ENCODE measurements at regions not wholly inside any gene's neighbourhood (a gene's known extent, or its start where the extent isn't known, plus 50 kb on each side); places are given as distances from the start of the nearest gene placed in this dataset.

- Mint-ChIP-seq H3K36me3 (ENCODE audit: low read depth) (no peaks in the 10 kb centered on the region), H3K27me3 (ENCODE audit: low read depth, poor library complexity) (peaks cover 3% of the 10 kb centered on the region), H3K4me3 (no peak overlapping the region), H3K9me3 (no peaks in the 10 kb centered on the region), H3K27ac (no peak overlapping the region), H3K4me1 (no peaks in the 10 kb centered on the region)
- TF ChIP-seq, protein P1, sequence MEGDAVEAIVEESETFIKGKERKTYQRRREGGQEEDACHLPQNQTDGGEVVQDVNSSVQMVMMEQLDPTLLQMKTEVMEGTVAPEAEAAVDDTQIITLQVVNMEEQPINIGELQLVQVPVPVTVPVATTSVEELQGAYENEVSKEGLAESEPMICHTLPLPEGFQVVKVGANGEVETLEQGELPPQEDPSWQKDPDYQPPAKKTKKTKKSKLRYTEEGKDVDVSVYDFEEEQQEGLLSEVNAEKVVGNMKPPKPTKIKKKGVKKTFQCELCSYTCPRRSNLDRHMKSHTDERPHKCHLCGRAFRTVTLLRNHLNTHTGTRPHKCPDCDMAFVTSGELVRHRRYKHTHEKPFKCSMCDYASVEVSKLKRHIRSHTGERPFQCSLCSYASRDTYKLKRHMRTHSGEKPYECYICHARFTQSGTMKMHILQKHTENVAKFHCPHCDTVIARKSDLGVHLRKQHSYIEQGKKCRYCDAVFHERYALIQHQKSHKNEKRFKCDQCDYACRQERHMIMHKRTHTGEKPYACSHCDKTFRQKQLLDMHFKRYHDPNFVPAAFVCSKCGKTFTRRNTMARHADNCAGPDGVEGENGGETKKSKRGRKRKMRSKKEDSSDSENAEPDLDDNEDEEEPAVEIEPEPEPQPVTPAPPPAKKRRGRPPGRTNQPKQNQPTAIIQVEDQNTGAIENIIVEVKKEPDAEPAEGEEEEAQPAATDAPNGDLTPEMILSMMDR (IDR thresholded peaks at IDR 0.05), result no peak
- no peak for DNase-seq
Observed at GRCh38 chr4:164617911-164618310, 136.0 kb upstream of the SMIM31 start.

- H3K27me3 Mint-ChIP-seq (ENCODE audit: low read depth, poor library complexity), result peaks cover 3% of the 10 kb centered on the region
- no peaks in the 10 kb centered on the region for H3K36me3 Mint-ChIP-seq (ENCODE audit: low read depth)
- TF ChIP-seq, protein P1 (IDR thresholded peaks at IDR 0.05), result no peak
- H3K27ac Mint-ChIP-seq, result no peak overlapping the region
- peaks cover 12% of the 10 kb centered on the region for H3K9me3 Mint-ChIP-seq
- no peaks in the 10 kb centered on the region for H3K4me1 Mint-ChIP-seq
- H3K4me3 Mint-ChIP-seq, result no peak overlapping the region
- no peak for DNase-seq
Observed at GRCh38 chr4:164621886-164622521, 131.9 kb upstream of the SMIM31 start.

DNA sequence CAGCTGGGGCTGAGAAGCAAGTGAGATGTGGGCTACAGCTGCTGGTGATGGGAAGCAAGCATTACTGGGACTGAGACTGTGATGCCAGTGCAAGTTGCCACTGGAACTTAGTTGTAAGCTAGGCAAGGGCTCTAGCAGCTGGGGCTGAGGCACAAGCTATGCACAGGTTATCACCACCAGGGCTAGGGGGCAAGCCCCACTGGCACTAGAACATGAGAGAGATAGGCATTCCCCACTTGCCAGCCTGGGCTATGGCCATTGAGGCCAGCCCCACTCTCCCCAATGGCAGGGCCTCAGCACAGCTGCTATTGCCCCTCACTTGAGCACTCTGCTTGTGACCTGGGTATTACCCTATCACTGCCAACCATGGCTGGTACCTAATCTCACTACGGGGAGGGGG is 130.8 kb upstream of the SMIM31 start:
- H3K36me3 Mint-ChIP-seq (ENCODE audit: low read depth), result no peaks in the 10 kb centered on the region
- TF ChIP-seq, protein P1 (IDR thresholded peaks at IDR 0.05), result no peak
- H3K4me1 Mint-ChIP-seq, result no peaks in the 10 kb centered on the region
- H3K9me3 Mint-ChIP-seq, result peaks cover 12% of the 10 kb centered on the region
- no peak overlapping the region for H3K4me3 Mint-ChIP-seq
- no peak for DNase-seq
- H3K27ac Mint-ChIP-seq, result no peak overlapping the region
- peaks cover 3% of the 10 kb centered on the region for H3K27me3 Mint-ChIP-seq (ENCODE audit: low read depth, poor library complexity)

DNA sequence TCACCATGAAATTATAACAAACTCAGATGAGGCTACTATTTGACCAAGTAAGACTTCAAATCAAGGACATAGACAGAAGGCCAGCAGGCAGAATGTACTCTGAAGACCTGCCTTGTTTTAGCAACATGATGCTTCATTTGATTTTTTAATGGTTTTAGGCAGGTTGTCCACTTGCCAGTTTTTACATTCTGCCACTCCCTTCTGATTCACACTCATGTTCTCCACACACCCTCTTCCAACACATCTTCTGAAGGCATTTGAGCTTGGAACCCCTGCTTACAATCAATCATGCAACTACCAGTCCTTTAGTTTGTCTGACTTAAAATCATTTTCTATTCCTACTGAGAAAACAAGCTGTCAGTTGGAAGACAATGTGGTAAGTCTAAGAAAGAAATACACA is 114.9 kb upstream of the SMIM31 start:
- DNase-seq, result no peak
- TF ChIP-seq, protein P1 (IDR thresholded peaks at IDR 0.05), result no peak
- H3K27ac Mint-ChIP-seq, result no peak overlapping the region
- H3K36me3 Mint-ChIP-seq (ENCODE audit: low read depth), result no peaks in the 10 kb centered on the region
- no peak overlapping the region for H3K4me3 Mint-ChIP-seq
- no peaks in the 10 kb centered on the region for H3K27me3 Mint-ChIP-seq (ENCODE audit: low read depth, poor library complexity)
- H3K9me3 Mint-ChIP-seq, result peaks cover 7% of the 10 kb centered on the region
- no peaks in the 10 kb centered on the region for H3K4me1 Mint-ChIP-seq

DNA sequence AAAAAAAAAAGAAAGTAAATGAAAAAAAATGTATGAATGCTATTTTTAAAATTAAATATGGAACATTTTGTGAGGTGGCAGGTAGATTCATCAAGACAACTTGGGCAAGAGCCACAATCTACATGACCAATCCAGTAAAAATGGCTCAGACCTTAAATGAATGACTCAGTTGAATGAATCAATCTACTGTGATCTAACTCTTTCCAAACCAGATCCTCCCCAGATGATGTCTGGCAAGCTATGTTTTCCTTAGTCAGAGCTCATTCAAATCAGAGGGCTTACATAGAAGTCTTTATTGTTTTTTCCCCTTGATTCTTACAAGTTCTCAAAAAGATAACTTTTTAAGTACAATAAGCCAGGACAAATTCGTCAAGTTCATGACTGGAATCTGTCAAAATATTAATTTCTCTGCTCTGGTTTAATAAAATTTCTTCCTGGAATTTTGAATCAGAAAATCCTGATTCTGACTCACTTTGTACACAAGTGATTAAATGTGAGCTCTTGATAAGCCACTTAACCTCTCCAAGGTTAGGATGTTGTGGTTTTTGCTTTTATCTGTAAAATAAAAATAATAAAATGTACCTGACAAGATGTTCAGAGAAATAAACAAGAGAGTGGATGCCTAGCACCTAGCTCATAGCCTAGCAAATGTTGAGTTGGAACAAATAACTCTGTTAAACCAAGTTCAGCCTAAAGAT is 105.6 kb upstream of the SMIM31 start:
- Mint-ChIP-seq H3K27ac (no peak overlapping the region), H3K9me3 (peaks cover 6% of the 10 kb centered on the region), H3K36me3 (ENCODE audit: low read depth) (no peaks in the 10 kb centered on the region), H3K27me3 (ENCODE audit: low read depth, poor library complexity) (peaks cover 7% of the 10 kb centered on the region), H3K4me3 (no peak overlapping the region), H3K4me1 (no peaks in the 10 kb centered on the region)
- no peak for DNase-seq
- TF ChIP-seq, protein P1 (IDR thresholded peaks at IDR 0.05), result no peak

- H3K36me3 Mint-ChIP-seq (ENCODE audit: low read depth), result no peaks in the 10 kb centered on the region
- no peak overlapping the region for H3K4me3 Mint-ChIP-seq
- H3K27ac Mint-ChIP-seq, result no peak overlapping the region
- no peak for DNase-seq
- H3K9me3 Mint-ChIP-seq, result peaks cover 6% of the 10 kb centered on the region
- peaks cover 7% of the 10 kb centered on the region for H3K27me3 Mint-ChIP-seq (ENCODE audit: low read depth, poor library complexity)
- H3K4me1 Mint-ChIP-seq, result no peaks in the 10 kb centered on the region
- TF ChIP-seq, protein P1 (IDR thresholded peaks at IDR 0.05), result no peak
Observed at GRCh38 chr4:164648849-164649212, 105.1 kb upstream of the SMIM31 start.

All from nephron progenitor cell (in vitro differentiated cells).